ENCODE measurements at regions not wholly inside any gene's neighbourhood (a gene's known extent, or its start where the extent isn't known, plus 50 kb on each side); places are given as distances from the start of the nearest gene placed in this dataset.

DNA sequence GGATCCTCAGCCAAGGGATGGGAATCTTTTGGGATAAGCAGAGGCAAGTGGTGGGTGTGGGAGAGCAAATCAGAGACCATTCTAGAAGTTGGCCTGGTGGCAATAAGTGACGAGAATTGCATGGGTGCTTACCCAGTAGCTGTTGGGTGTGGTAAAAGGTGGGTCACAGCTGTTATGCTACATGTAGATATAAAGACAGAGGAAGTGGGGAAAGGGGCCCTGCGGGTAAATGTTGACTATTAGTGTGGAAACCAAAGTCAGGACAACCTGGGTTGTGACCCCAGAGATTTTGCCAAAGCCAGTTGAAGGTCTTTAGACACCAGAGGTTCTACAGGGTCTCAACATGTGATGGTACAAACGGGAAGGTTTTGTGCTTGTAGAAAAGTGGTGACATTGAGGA is 443.6 kb upstream of the HNRNPA3 start:
- no peak for TF ChIP-seq RARB (CRISPR knock-in tag; IDR thresholded peaks at IDR 0.05)
- no peak for TF ChIP-seq ESRRG (CRISPR knock-in tag; IDR thresholded peaks at IDR 0.05)
- TF ChIP-seq, protein P1, sequence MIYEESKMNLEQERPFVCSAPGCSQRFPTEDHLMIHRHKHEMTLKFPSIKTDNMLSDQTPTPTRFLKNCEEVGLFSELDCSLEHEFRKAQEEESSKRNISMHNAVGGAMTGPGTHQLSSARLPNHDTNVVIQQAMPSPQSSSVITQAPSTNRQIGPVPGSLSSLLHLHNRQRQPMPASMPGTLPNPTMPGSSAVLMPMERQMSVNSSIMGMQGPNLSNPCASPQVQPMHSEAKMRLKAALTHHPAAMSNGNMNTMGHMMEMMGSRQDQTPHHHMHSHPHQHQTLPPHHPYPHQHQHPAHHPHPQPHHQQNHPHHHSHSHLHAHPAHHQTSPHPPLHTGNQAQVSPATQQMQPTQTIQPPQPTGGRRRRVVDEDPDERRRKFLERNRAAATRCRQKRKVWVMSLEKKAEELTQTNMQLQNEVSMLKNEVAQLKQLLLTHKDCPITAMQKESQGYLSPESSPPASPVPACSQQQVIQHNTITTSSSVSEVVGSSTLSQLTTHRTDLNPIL (CRISPR knock-in tag; IDR thresholded peaks at IDR 0.05; ENCODE audit: low read depth): no peak
- no peak for TF ChIP-seq SNAI2 (CRISPR knock-in tag; IDR thresholded peaks at IDR 0.05)
- TF ChIP-seq ZNF70 (CRISPR knock-in tag; IDR thresholded peaks at IDR 0.05): no peak
- no peak for TF ChIP-seq GLIS3 (CRISPR knock-in tag; IDR thresholded peaks at IDR 0.05)
- no peak for TF ChIP-seq ZFP3 (CRISPR knock-in tag; IDR thresholded peaks at IDR 0.05)
- TF ChIP-seq ISL1 (CRISPR knock-in tag; IDR thresholded peaks at IDR 0.05): no peak
- no peak for TF ChIP-seq CSDC2 (CRISPR knock-in tag; IDR thresholded peaks at IDR 0.05)
- no peak for TF ChIP-seq ZNF565 (CRISPR knock-in tag; conservative IDR thresholded peaks at IDR 0.05; ENCODE audit: low read depth)
- TF ChIP-seq PPARA (CRISPR knock-in tag; IDR thresholded peaks at IDR 0.05; ENCODE audit: borderline replicate concordance): no peak
- TF ChIP-seq, protein P2, sequence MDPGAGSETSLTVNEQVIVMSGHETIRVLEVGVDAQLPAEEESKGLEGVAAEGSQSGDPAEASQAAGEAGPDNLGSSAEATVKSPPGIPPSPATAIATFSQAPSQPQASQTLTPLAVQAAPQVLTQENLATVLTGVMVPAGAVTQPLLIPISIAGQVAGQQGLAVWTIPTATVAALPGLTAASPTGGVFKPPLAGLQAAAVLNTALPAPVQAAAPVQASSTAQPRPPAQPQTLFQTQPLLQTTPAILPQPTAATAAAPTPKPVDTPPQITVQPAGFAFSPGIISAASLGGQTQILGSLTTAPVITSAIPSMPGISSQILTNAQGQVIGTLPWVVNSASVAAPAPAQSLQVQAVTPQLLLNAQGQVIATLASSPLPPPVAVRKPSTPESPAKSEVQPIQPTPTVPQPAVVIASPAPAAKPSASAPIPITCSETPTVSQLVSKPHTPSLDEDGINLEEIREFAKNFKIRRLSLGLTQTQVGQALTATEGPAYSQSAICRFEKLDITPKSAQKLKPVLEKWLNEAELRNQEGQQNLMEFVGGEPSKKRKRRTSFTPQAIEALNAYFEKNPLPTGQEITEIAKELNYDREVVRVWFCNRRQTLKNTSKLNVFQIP (CRISPR knock-in tag; IDR thresholded peaks at IDR 0.05; ENCODE audit: borderline replicate concordance, low read depth): no peak
